ENCODE measurements at regions not wholly inside any gene's neighbourhood (a gene's known extent, or its start where the extent isn't known, plus 50 kb on each side); places are given as distances from the start of the nearest gene placed in this dataset.
"Not testable (repeated sequence)": the region's sequence is repeated elsewhere in the genome, so short reads cannot be mapped to it uniquely, and the experiment has no call there.

DNA sequence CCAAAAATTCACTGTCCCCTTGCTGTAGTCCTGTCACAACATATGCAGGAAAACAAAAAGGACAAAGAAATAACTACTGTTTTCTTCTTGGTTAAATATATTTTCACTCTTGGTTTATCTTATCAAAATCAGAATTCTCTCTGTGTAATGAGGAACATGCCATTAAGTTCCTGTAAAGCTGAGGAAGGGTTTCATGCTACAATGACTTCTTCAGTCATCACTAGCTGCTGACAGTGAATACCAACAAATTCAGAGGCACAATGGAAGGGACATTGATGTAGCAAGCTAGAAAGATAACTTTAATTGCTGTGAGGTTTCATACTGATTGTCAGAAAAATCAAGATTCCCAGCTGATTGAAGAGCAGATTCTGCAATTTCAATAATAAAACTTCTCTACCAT is 782.9 kb upstream of the HTR2C start:
- no peak overlapping the region for H3K4me3 ChIP-seq (ENCODE audit: low read depth, low read length)
- TF ChIP-seq CTCF (IDR thresholded peaks at IDR 0.05; ENCODE audit: insufficient read depth, low read depth, low read length, missing control alignments), result no peak
- no peak for DNase-seq (ENCODE audit: low read depth)

- TF ChIP-seq CTCF (IDR thresholded peaks at IDR 0.05; ENCODE audit: insufficient read depth, low read depth, low read length, missing control alignments), result no peak
- no peak for DNase-seq (ENCODE audit: low read depth)
- no peak overlapping the region for H3K4me3 ChIP-seq (ENCODE audit: low read depth, low read length)
These were observed 790.3 kb upstream of the HTR2C start for GRCh38 chrX:113793563-113793962.

DNA sequence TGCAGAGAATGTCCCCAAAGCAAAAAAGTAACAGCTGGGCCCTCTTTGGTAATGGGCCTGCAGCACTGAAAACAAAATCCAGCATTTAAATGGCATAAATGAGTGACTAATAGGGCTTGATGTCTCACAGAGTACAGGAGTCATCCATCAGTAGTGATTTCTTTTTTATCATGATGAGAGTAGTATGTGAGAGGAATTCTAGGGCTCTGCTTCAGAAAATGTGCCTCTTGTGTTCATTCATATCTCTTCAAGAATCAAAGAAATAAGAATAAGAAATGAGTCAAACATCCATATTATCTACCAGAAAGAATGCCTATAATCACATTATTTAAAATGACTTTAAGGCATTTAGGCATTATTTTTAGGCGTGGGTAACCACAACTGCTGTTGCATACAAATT is 792.9 kb upstream of the HTR2C start:
- TF ChIP-seq CTCF (IDR thresholded peaks at IDR 0.05; ENCODE audit: insufficient read depth, low read depth, low read length, missing control alignments), result no peak
- no peak overlapping the region for H3K4me3 ChIP-seq (ENCODE audit: low read depth, low read length)
- no peak for DNase-seq (ENCODE audit: low read depth)

GRCh38 chrX:113784754-113785153 is 799.1 kb upstream of the HTR2C start:
- not testable (repeated sequence) for H3K4me3 ChIP-seq (ENCODE audit: low read depth, low read length)
- DNase-seq (ENCODE audit: low read depth), result peak; percentile 21

- H3K4me3 ChIP-seq (ENCODE audit: low read depth, low read length), result no peak overlapping the region
- TF ChIP-seq CTCF (IDR thresholded peaks at IDR 0.05; ENCODE audit: insufficient read depth, low read depth, low read length, missing control alignments), result no peak
- DNase-seq (ENCODE audit: low read depth), result no peak
These were observed 813.1 kb upstream of the HTR2C start for GRCh38 chrX:113770806-113771205.

DNA sequence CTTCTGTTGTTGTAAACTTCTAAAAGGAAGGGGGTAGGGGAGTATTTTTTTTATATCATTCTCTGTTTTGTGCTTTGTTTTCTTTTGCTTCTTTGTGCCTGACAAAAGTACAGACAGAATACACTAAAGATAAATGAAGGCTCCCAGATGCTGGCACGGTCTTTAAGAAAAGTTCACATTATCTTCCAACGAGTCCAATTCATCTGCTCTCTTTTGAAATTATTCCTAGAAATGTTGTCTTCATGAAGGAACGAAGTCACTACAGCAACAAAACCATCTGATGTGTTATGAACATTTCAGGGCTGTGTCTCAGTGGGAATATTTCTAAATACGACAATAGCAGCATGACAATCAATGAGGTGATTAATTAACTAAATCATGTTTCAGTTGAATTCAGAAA is 813.8 kb upstream of the HTR2C start:
- no peak for TF ChIP-seq CTCF (IDR thresholded peaks at IDR 0.05; ENCODE audit: insufficient read depth, low read depth, low read length, missing control alignments)
- no peak for DNase-seq (ENCODE audit: low read depth)
- no peak overlapping the region for H3K4me3 ChIP-seq (ENCODE audit: low read depth, low read length)

DNA sequence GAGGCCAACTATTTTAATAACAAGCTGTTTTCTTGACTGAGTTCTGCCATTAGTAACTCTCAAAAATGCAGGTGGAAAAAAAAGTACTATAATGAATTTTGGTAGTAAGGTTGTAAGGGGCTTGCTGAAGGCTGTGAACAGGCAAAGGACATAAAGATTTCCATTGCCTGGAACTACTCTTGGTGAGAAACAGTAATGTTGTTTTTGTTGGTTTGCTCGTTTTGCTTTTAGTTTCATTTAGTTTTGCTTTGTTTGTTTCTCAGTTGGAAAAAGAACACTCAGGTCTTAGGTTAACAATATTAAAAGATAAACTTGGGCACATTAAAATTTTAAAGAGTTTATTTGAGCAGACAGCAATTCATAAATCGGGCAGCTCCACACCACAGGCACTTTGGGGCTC is 824.5 kb upstream of the HTR2C start:
- TF ChIP-seq CTCF (IDR thresholded peaks at IDR 0.05; ENCODE audit: insufficient read depth, low read depth, low read length, missing control alignments), result no peak
- no peak overlapping the region for H3K4me3 ChIP-seq (ENCODE audit: low read depth, low read length)

More for the DNA sequence above, 824.5 kb upstream of the HTR2C start:
- peak; percentile 1 for DNase-seq (ENCODE audit: low read depth)
